K562 (cell line): ENCODE measurements at regions not wholly inside any gene's neighbourhood (a gene's known extent, or its start where the extent isn't known, plus 50 kb on each side); places are given as distances from the start of the nearest gene placed in this dataset.

Source experiments
- ARID3B ChIP-seq: fragments of 250-450 bp; sonication (Bioruptor Pico); IDR thresholded peaks from 2 replicates; pipeline ENCODE4 v1.4.0; 2020; ENCODE audit warnings: borderline replicate concordance
- CBFA2T3 ChIP-seq: fragments of 450-650 bp; IDR thresholded peaks from 2 replicates; pipeline ENCODE4 v1.6.1; 2017
- CUX1 ChIP-seq: fragments of 200-800 bp; sonication (Bioruptor generic); IDR thresholded peaks from 2 replicates; pipeline ENCODE4 v1.6.1; 2016; ENCODE audit warnings: missing genetic modification characterization, missing compliant biosample characterization
- GABPB2 ChIP-seq: fragments of 250-450 bp; sonication (Bioruptor Pico); conservative IDR thresholded peaks from 2 replicates; pipeline ENCODE4 v1.5.1; 2021; ENCODE audit warnings: mild to moderate bottlenecking
- HES1 ChIP-seq: fragments of 450-650 bp; IDR thresholded peaks from 2 replicates; pipeline ENCODE4 v1.6.1; 2016; ENCODE audit warnings: low read depth, mild to moderate bottlenecking, moderate library complexity
- KLF16 ChIP-seq: IDR thresholded peaks from 2 replicates; pipeline ENCODE4 v1.6.1; 2016; ENCODE audit warnings: antibody characterized with exemption
- MNT ChIP-seq, 2 experiments: fragments of 450-650 bp; conservative IDR thresholded peaks; 2 replicates each; pipeline ENCODE4 v1.6.1; 2017; ENCODE audit warnings: mild to moderate bottlenecking in 2 of 2, moderate library complexity in 2 of 2
- RNF219 ChIP-seq: fragments of 250-450 bp; sonication (Bioruptor Pico); IDR thresholded peaks from 2 replicates; pipeline ENCODE4 v1.5.0; 2022; ENCODE audit warnings: mild to moderate bottlenecking
- SFPQ ChIP-seq: fragments of 200-400 bp; formaldehyde crosslinking; IDR thresholded peaks from 2 replicates; pipeline ENCODE4 v1.6.1; 2017; ENCODE audit warnings: mild to moderate bottlenecking, low read depth, low read length, moderate library complexity
- TRIM24 ChIP-seq, 2 experiments: fragments of 450-650 bp; IDR thresholded peaks; 2 replicates each; pipeline ENCODE4 v1.6.1; 2016
- XRCC5 ChIP-seq: fragments of 200-400 bp; formaldehyde crosslinking; IDR thresholded peaks from 2 replicates; pipeline ENCODE4 v1.6.1; 2017; ENCODE audit warnings: low read depth, mild to moderate bottlenecking, low read length
- ZBTB26 ChIP-seq: fragments of 450-650 bp; formaldehyde crosslinking; IDR thresholded peaks from 2 replicates; pipeline ENCODE4 v1.4.0; 2022; ENCODE audit warnings: missing genetic modification characterization
- ZNF644 ChIP-seq: fragments of 200-800 bp; sonication (Bioruptor generic); IDR thresholded peaks from 2 replicates; pipeline ENCODE4 v1.6.1; 2016; ENCODE audit warnings: low read depth, missing genetic modification characterization, missing compliant biosample characterization

- TF ChIP-seq SFPQ: no peak
- no peak for TF ChIP-seq CUX1 (CRISPR knock-in tag)
- no peak for TF ChIP-seq ZBTB26 (CRISPR knock-in tag)
- TF ChIP-seq TRIM24 (IDR thresholded peaks at IDR 0.05): peak in 1 of 2 experiments; percentile 28; a peak in 1 of 4 replicates
- peak; percentile 82 for TF ChIP-seq CBFA2T3
- no peak for TF ChIP-seq ZNF644
- TF ChIP-seq HES1: peak; percentile 59; the same call in 1 of the 2 replicates
- TF ChIP-seq GABPB2 (CRISPR knock-in tag): no peak
- no peak for TF ChIP-seq XRCC5
- peak; percentile 68; the same call in 1 of the 2 replicates for TF ChIP-seq KLF16
- TF ChIP-seq RNF219 (CRISPR knock-in tag): no peak
- no peak for TF ChIP-seq ARID3B (CRISPR knock-in tag)
- TF ChIP-seq MNT (conservative IDR thresholded peaks at IDR 0.05): 0 out of 4 replicates have a peak, but pooled peaks of 1 of the 2 experiments have one; percentile 10
Measured at GRCh38 chr4:81845273-81845672, 373.6 kb upstream of the RASGEF1B start (continued).
